H9 (cell line): ENCODE measurements at regions not wholly inside any gene's neighbourhood (a gene's known extent, or its start where the extent isn't known, plus 50 kb on each side); places are given as distances from the start of the nearest gene placed in this dataset.

Experiments
- DNase-seq: peaks from one replicate; pipeline ENCODE4 v3.0.0-alpha.2; 2017
- H2AFZ ChIP-seq: one replicate; pipeline ENCODE4 v1.6.1; 2013; ENCODE audit warnings: mild to moderate bottlenecking, low read length, control low read depth, moderate library complexity
- H2AK5ac ChIP-seq: 2 replicates; pipeline ENCODE4 v1.6.1; 2013; ENCODE audit warnings: low read length, control low read depth, mixed read lengths; ENCODE audit not compliant: insufficient read length
- H2BK120ac ChIP-seq: one replicate; pipeline ENCODE4 v1.6.1; 2013; ENCODE audit warnings: low read depth, mild to moderate bottlenecking, low read length, control low read depth, inconsistent platforms; ENCODE audit not compliant: poor library complexity, severe bottlenecking
- H2BK12ac ChIP-seq: 2 replicates; pipeline ENCODE4 v1.6.1; 2013; ENCODE audit warnings: low read length, control low read depth, mixed read lengths, low read depth; ENCODE audit not compliant: insufficient read length
- H2BK15ac ChIP-seq: 2 replicates; pipeline ENCODE4 v1.6.1; 2013; ENCODE audit warnings: low read depth, low read length, control low read depth
- H2BK20ac ChIP-seq: one replicate; pipeline ENCODE4 v1.6.1; 2013; ENCODE audit warnings: low read depth, mild to moderate bottlenecking, low read length, control low read depth, inconsistent platforms; ENCODE audit not compliant: poor library complexity, severe bottlenecking
- H2BK5ac ChIP-seq: 2 replicates; pipeline ENCODE4 v1.6.1; 2013; ENCODE audit warnings: low read length, control low read depth, mixed read lengths; ENCODE audit not compliant: insufficient read length
- H3K14ac ChIP-seq: 2 replicates; pipeline ENCODE4 v1.6.1; 2013; ENCODE audit warnings: low read length, control low read depth; ENCODE audit not compliant: insufficient read depth
- H3K18ac ChIP-seq: 2 replicates; pipeline ENCODE4 v1.6.1; 2013; ENCODE audit warnings: low read depth, mild to moderate bottlenecking, mixed read lengths, low read length, control low read depth; ENCODE audit not compliant: insufficient read length
- H3K23ac ChIP-seq: 2 replicates; pipeline ENCODE4 v1.6.1; 2013; ENCODE audit warnings: low read length, control low read depth, mixed read lengths, low read depth; ENCODE audit not compliant: insufficient read length
- H3K23me2 ChIP-seq: 2 replicates; pipeline ENCODE4 v1.6.1; 2013; ENCODE audit warnings: low read depth, mild to moderate bottlenecking, mixed read lengths, low read length, control low read depth; ENCODE audit not compliant: insufficient read length, poor library complexity, severe bottlenecking
- H3K27ac ChIP-seq: 2 replicates; pipeline ENCODE4 v1.5.1; 2013; ENCODE audit warnings: low read length, control low read depth, mixed read lengths, low read depth; ENCODE audit not compliant: insufficient read length
- H3K27me3 ChIP-seq: 2 replicates; pipeline ENCODE4 v1.6.1; 2013; ENCODE audit warnings: low read length, control low read depth, inconsistent platforms; ENCODE audit not compliant: insufficient read depth
- H3K4ac ChIP-seq: 2 replicates; pipeline ENCODE4 v1.6.1; 2013; ENCODE audit warnings: low read depth, mild to moderate bottlenecking, control low read depth, inconsistent platforms, low read length, moderate library complexity
- H3K4me1 ChIP-seq: 2 replicates; pipeline ENCODE4 v1.6.1; 2013; ENCODE audit warnings: low read length, control low read depth, inconsistent platforms; ENCODE audit not compliant: insufficient read depth
- H3K4me2 ChIP-seq: 2 replicates; pipeline ENCODE4 v1.6.1; 2013; ENCODE audit warnings: low read length, control low read depth, mixed read lengths; ENCODE audit not compliant: insufficient read length, insufficient read depth
- H3K56ac ChIP-seq: 2 replicates; pipeline ENCODE4 v1.6.1; 2013; ENCODE audit warnings: low read depth, mild to moderate bottlenecking, mixed read lengths, low read length, control low read depth; ENCODE audit not compliant: insufficient read length
- H3K79me1 ChIP-seq: 2 replicates; pipeline ENCODE4 v1.6.1; 2013; ENCODE audit warnings: low read depth, mild to moderate bottlenecking, moderate library complexity, low read length, control low read depth, inconsistent platforms; ENCODE audit not compliant: insufficient read depth, poor library complexity, severe bottlenecking
- H3K79me2 ChIP-seq: 2 replicates; pipeline ENCODE4 v1.6.1; 2013; ENCODE audit warnings: low read length, control low read depth, inconsistent platforms; ENCODE audit not compliant: insufficient read depth
- H3K9ac ChIP-seq: 2 replicates; pipeline ENCODE4 v1.6.1; 2013; ENCODE audit warnings: low read length, control low read depth, mixed read lengths; ENCODE audit not compliant: insufficient read length; ENCODE audit errors: extremely low read depth
- H3K9me3 ChIP-seq: one replicate; pipeline ENCODE4 v1.6.1; 2013; ENCODE audit warnings: low read depth, low read length, inconsistent platforms; ENCODE audit not compliant: control insufficient read depth
- H3T11ph ChIP-seq: one replicate; pipeline ENCODE4 v1.6.1; 2013; ENCODE audit warnings: mild to moderate bottlenecking, low read length, control low read depth, inconsistent platforms
- H4K20me1 ChIP-seq: one replicate; pipeline ENCODE4 v1.6.1; 2013; ENCODE audit not compliant: control insufficient read depth, insufficient read length, insufficient read depth
- H4K5ac ChIP-seq: 2 replicates; pipeline ENCODE4 v1.6.1; 2013; ENCODE audit warnings: low read depth, mild to moderate bottlenecking, mixed read lengths, low read length, control low read depth; ENCODE audit not compliant: insufficient read length
- H4K8ac ChIP-seq: replicated peaks from 2 replicates; pipeline ENCODE4 v1.6.1; 2013; ENCODE audit warnings: low read length, control low read depth, mixed read lengths, low read depth; ENCODE audit not compliant: insufficient read length
- H4K91ac ChIP-seq: 2 replicates; pipeline ENCODE4 v1.6.1; 2013; ENCODE audit warnings: low read depth, mild to moderate bottlenecking, moderate library complexity, mixed read lengths, low read length, control low read depth; ENCODE audit not compliant: insufficient read length
- H3K27ac Mint-ChIP-seq, 3 experiments: 2 replicates in 2 of 3; 3 replicates in 1 of 3; pipeline ENCODE4 v1.8.0; 2020 to 2021; ENCODE audit warnings: mixed read lengths in 3 of 3, mild to moderate bottlenecking in 1 of 3, moderate library complexity in 1 of 3
- H3K27me3 Mint-ChIP-seq: 2 replicates; pipeline ENCODE4 v1.8.0; 2021; ENCODE audit warnings: low read depth, mild to moderate bottlenecking, moderate library complexity, mixed read lengths
- H3K36me3 Mint-ChIP-seq, 3 experiments: 2 replicates in 2 of 3; 3 replicates in 1 of 3; pipeline ENCODE4 v1.8.0; 2020 to 2021; ENCODE audit warnings: low read depth in 3 of 3, mixed read lengths in 3 of 3; ENCODE audit not compliant: insufficient read depth in 1 of 3
- H3K4me1 Mint-ChIP-seq, 2 experiments: 2 replicates each; pipeline ENCODE4 v1.8.0; 2020; ENCODE audit warnings: mixed read lengths in 2 of 2
- H3K4me3 Mint-ChIP-seq, 2 experiments: 2 replicates in 1 of 2; 3 replicates in 1 of 2; pipeline ENCODE4 v1.8.0; 2020 to 2021; ENCODE audit warnings: mild to moderate bottlenecking in 2 of 2, mixed read lengths in 2 of 2, moderate library complexity in 1 of 2
- H3K9me3 Mint-ChIP-seq, 2 experiments: 2 replicates in 1 of 2; 3 replicates in 1 of 2; pipeline ENCODE4 v1.8.0; 2020; ENCODE audit warnings: mild to moderate bottlenecking in 2 of 2, mixed read lengths in 2 of 2, moderate library complexity in 1 of 2
- WGBS: extraction: QIAGEN DNeasy Blood & Tissue Kit; methylation state at CpG from one replicate; pipeline ENCODE4 v1.1.7; 2013; ENCODE audit warnings: missing lambda C conversion rate, low lambda C conversion rate, mixed read lengths; ENCODE audit not compliant: insufficient read length; ENCODE audit errors: extremely low coverage; 5-methylcytosine and 5-hydroxymethylcytosine counted together
- TF ChIP-seq, protein P1 (sequence below): fragments of 200-600 bp; sonication (generic); conservative IDR thresholded peaks from 3 replicates; pipeline ENCODE4 v1.8.0; 2021; ENCODE audit warnings: antibody characterized with exemption, mild to moderate bottlenecking

DNA sequence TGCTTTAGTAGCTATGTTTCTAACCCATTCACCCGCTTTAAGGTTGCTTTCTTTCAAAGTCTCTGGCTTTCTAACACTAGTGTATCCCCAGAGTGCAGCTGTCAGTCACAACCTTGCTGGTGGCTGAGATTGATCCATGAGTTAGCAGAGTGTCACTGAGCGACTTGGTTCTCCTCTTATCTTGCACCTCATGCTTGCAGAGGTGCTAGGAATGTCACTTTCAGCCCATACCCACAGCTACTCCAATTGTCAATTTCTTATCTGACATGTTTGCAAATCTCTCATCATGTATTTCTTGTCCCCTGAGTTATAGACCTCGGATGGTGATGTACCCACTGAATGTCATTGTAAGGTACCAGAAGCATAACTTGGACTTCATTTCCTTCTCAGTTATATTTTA lies 1110.2 kb downstream of the GALC start:
- Histone ChIP-seq H2BK12ac (no peak overlapping the region), H3K9me3 (no peaks in the 10 kb centered on the region), H2AFZ (no peak overlapping the region), H4K91ac (no peak overlapping the region), H2AK5ac (no peak overlapping the region), H4K8ac (no peak overlapping the region), H3K9ac (no peak overlapping the region), H4K20me1 (no peaks in the 10 kb centered on the region), H2BK15ac (no peak overlapping the region), H3K4me2 (no peak overlapping the region), H3K4me1 (no peaks in the 10 kb centered on the region), H3K56ac (no peak overlapping the region), H3K4ac (no peak overlapping the region), H3K27ac (no peak overlapping the region), H3T11ph (no peak overlapping the region), H3K14ac (no peak overlapping the region), H3K18ac (no peak overlapping the region), H3K23ac (no peak overlapping the region), H3K27me3 (no peaks in the 10 kb centered on the region), H2BK5ac (no peak overlapping the region), H3K23me2 (no peaks in the 10 kb centered on the region), H2BK120ac (no peak overlapping the region), H3K79me2 (no peaks in the 10 kb centered on the region), H4K5ac (no peak overlapping the region), H2BK20ac (no peak overlapping the region), H3K79me1 (no peaks in the 10 kb centered on the region)
- no peak overlapping the region for H3K27ac Mint-ChIP-seq
- TF ChIP-seq, protein P1, sequence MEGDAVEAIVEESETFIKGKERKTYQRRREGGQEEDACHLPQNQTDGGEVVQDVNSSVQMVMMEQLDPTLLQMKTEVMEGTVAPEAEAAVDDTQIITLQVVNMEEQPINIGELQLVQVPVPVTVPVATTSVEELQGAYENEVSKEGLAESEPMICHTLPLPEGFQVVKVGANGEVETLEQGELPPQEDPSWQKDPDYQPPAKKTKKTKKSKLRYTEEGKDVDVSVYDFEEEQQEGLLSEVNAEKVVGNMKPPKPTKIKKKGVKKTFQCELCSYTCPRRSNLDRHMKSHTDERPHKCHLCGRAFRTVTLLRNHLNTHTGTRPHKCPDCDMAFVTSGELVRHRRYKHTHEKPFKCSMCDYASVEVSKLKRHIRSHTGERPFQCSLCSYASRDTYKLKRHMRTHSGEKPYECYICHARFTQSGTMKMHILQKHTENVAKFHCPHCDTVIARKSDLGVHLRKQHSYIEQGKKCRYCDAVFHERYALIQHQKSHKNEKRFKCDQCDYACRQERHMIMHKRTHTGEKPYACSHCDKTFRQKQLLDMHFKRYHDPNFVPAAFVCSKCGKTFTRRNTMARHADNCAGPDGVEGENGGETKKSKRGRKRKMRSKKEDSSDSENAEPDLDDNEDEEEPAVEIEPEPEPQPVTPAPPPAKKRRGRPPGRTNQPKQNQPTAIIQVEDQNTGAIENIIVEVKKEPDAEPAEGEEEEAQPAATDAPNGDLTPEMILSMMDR = no peak
- WGBS = no CpG with 5 or more reads among the region's 3 CpGs
- H3K9me3 Mint-ChIP-seq = peaks cover 2 to 3% of the 10 kb centered on the region in 2 experiments; a peak in 3 of 5 replicates
- no peaks in the 10 kb centered on the region for H3K36me3 Mint-ChIP-seq
- no peaks in the 10 kb centered on the region for H3K4me1 Mint-ChIP-seq
- H3K27me3 Mint-ChIP-seq = no peaks in the 10 kb centered on the region
- H3K4me3 Mint-ChIP-seq = no peak overlapping the region
- no peak for DNase-seq
